Activated CD4-positive, alpha-beta T cell treated with anti-CD3 and anti-CD28 coated beads for 48 hours (primary cell): ENCODE measurements at regions not wholly inside any gene's neighbourhood (a gene's known extent, or its start where the extent isn't known, plus 50 kb on each side); places are given as distances from the start of the nearest gene placed in this dataset.

Experiments
- DNase-seq: peaks from one replicate; pipeline ENCODE4 v3.0.0-alpha.2; 2020

DNA sequence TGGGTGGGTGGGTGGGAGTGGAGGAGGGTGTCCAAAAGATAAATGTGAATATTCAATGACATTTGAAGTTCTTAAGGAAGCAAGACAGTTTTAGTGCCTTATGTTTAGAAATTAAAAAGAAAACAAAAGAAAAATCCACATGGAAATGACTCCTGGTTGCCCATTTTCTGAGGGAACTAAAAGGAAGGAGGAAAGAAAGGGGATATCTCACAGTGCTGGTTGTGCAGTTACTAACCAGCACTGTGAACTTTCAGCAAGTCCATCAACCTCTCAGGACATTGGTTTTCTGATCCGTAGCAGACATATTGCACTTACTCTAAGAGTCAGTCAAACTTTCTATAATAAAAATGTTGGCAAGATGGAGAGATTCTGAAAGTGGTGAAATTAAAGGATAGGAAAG lies 431.0 kb upstream of the CLINT1 start:
- DNase-seq: no peak

DNA sequence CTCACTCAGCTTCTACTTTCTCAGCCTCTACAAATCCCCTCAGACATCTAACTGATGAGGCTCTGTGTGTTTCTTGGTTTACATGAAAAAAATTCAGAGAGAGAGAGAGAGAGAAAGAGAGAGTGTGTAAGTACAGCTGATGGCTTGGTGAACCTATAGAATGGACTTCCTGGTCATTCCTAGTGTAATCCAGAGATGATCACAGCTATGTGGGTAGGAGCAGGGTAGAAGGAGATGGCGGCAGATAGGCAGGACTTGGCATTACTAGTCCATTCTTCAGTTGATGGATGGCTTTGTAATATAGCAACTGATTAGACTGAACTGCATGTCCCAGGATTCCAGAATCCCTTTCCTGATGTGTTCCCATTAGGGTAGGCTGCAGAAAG lies 429.3 kb upstream of the CLINT1 start:
- no peak for DNase-seq

DNA sequence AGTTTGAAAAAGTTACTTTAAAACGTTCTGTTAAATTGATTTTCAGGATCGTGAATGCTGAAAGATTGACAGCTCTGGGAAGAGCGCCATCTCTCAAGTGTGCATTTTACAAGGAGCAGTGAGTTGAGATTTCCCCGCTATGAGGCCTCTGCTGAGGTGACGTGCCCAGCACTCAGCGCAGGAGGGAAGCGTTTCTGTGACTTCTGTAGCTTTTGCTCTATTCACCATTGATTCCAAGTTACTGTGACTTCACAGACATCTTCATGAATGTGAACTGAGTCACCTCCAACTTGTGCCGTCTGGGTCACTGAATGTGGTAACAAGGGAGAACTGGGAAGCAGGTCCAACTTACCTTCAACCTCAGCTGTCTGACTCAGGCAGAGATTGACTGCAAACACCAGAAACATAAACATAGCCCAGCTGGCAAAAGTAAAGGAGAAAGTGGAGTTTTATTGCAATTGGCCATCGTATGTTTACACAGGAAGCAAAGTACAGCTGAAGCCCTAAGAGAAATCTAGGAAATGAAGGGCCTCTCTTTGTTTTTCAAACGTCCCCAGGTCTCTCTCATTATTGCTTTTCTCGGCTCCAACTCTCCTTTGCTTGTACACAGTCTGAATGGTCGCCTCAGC lies 428.8 kb upstream of the CLINT1 start:
- no peak for DNase-seq

DNA sequence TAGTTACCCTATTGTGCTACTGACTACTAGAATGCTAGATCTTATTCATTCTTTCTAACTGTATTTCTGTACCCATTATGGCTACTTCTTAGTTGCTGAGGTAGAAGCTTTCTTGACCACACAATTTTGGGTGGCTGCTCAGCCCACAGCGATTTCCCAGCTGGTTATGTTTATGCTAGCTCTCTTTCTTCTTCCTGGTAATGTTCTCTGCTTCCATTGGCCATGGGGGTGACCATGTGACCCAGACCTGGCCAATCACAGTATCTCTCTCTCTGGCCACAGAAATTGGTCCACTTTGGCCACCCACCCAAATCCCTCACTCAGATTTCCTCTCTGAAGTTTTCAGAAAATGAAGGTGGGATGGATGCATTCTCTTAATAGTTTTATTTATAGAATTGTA lies 427.9 kb upstream of the CLINT1 start:
- no peak for DNase-seq

DNA sequence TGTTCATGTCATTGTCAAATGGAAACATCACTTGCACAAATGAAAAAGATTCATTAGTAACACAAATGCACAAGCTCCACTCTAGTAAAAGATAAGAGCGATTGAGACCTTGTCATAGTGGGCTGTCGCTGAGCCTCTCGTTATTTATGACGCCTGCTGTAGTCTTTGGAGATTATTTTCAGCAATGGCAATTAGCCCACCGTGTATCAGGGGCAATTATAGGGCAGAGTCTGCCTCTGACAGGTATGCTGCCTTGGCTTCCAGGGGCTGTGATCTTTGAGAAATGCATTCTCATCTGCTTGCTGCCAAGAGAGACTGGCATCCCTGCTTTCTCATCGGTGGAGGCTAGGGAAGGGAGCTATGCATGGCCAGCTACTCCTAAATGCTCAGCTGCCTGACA lies 426.8 kb upstream of the CLINT1 start:
- no peak for DNase-seq

DNA sequence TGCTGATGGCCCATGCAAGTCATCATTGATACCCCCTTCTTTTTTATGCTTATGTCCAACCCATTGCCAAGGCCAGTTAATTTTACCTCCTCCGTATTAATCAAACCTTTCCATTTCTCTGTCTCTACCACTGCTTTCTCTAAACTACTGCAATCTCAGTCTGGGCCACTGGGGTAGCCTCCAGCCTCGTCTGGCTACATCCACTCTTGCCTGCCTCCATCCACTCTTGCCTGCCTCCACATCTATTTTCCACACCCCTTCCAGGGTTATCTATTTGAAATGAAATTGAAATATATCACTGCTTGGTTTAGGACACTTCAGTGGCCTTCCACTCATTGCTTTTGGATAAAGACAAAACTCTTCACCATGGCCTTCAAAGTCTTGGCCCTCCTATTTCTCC lies 425.3 kb upstream of the CLINT1 start:
- DNase-seq: no peak

DNA sequence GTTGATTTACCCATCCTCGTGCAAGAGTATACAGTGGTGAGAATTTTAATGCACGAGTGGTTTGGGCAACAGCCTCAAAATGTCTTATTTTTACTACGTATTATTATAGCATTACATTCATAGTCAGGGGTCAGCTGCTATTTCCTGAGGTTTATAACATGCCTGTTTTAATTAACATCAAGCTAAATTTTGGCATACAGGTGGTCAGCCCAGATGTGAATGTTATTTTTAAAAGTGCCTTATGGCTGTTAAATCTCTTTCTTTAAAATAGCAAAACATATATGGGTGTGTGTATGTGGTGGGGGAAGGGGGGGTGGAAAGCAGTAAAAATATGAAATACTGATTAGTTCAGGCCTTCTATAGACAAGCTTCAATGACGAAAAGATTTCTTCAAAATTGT lies 424.5 kb upstream of the CLINT1 start:
- DNase-seq: no peak

DNA sequence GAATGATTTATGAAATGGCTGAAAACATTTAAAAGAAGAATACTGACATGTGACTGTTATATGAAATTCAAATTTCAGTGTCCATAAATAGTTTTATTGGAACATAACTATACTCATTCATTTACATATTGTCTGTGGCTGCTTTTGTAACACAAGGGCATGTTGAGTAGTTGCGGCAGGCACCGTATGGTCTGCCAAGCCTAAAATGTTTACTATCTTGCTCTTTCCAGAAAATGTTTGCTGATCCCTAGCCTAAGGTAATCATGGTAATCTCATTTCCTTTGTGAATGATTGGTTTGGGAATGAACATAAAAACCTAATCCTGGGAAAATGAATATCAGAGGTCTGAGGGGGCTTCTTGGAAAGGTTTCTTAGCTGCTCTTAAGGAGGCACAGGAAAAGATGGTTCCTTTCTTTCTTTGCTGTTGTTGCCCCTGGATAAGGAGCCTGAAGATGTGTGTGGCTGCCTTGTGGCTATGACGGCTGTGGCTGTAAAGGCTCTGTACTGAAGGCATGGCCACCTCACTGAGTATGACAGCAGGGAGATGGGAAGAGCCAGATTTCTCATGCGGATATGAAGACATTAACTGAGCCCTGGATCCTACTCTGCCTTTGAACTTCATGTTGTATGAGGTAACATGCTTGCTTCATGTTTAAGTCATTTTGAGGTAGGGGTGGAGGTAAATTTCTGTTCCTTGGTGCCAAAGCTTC lies 419.4 kb upstream of the CLINT1 start:
- no peak for DNase-seq

DNA sequence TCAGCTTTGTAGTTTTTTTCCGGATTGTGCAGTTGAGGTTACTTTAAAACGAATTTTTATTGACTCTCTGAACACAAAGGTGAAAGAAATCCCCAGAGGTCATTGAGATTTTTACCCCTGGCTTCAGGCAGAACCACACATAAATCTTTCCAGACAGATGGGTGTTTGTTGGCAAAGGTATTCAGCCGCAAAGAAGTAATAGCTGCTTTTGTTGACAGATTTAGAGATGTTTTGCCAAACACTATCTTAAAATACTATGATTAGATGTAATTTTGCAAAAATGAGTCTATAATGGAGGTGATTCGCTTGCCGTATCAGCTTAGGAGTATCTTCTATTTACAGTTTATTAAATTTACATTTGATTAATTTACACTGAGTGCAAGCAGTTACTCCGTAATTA lies 418.3 kb upstream of the CLINT1 start:
- DNase-seq: no peak

DNA sequence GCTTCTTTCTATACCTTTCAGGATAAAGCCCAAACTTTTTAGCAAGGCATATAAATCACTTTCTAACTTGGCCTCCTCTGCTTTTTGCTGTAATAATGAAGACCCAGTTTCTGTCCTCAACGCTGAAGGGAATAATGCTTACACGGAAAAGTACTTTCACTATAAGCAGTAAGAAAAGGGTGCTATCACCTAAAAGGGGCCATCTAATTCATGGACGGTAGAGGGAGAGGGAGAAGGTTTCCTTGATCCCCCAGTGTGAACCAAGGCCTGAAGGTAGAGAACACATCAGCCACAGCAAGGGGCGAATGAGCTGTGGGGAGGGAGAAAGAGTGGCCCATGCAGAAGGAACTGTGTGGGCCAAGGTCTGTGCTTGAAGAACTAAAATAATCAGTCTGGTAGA lies 417.7 kb upstream of the CLINT1 start:
- DNase-seq: no peak

DNA sequence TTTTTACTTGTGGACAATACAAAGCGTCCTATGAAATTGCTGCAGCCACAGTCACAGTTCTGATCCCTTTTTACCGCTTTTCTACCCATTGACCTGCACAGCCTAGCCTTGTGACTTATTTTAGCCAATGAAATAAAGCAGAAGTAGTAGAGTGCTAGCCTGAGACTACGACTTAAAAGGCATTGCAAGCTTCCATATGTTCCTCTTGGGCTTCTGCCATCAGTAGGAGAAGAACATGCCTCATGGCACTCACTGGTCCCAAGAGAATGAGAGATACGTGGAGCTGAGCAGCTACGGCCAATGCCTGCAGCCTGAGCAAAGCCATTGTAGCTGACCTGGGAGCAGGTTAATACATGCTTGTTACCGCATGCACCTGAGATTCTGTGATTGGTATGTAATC lies 416.6 kb upstream of the CLINT1 start:
- DNase-seq: no peak

DNA sequence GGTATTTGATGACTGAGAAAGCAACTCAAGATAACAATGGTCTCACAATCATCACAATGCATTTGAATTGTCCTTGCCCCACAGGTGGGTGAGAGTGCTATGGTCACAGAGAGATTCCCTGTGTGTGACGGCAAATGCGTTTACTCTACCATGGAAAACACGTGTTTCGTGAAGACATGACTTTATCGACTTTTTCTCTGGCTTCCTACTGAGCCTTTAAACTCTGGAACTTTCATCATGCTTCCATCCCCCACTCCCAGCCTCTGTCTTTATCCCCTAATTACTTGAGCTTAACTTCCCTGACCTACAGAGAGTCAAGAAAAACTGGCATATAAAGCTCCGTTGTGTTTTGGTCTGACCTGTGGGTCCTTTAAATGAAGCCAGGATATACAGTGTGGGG lies 414.1 kb upstream of the CLINT1 start:
- DNase-seq: no peak

DNA sequence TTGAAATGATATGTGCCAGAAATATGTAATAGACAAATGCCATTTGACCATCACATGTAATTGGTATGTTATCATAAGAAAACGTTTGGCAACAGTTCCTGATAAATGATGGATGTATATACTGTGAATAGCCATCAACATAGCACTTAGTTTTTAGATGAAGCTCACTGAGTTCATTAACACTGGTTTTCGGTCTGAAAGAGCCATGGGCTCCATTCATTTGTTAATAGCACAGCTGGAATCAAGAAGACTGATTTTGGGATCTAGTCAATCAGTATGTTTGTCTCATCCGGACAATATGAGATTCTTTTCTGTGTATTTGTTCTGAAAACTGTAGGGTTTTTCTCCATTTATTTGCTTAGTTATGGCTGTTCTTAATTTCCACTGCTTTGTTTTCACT lies 413.5 kb upstream of the CLINT1 start:
- DNase-seq: no peak

DNA sequence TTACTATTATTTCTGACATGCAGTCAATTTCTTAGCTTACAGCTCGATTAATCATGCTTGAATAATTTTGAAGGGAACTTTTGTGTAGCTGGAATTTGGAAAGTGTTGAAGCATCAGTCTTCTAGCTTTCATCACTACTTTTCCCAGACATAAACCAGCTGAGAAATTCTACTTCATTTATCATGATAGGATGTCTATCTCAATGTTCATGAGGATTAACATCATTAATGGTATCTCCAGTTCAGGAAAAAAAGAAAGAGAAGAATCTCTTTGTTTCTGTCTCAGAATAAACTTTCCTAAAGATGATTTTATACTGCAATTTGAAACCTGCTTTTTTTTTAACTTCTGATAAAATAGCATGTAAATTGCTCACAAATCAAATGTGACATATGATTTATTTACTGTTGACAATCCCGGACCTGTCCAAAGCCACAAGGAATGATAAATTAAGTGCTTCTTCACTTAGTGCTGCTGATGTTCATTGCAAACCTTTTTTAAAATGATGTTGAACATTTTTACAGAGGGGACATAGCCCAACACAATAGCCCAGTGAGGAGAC lies 412.1 kb upstream of the CLINT1 start:
- no peak for DNase-seq

DNA sequence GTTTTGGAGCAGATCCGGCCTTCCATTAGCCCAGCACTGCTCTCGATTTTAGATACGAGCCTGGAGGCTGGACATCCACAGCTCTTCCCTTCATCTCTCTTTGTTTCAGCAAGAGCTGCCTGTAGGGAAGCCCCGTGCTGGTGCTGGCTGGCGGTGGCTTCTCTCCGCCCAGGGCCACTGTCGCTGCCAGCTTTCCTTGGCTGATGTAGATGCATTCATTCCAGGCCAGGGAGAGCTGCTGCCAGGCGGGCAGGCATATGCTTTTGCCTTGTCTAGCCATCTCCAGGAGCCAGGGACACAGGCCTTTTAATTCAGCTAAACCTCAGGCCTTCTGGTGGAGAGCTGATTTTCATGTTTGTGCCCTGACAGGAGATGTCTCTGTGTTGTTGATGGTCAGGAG lies 409.3 kb upstream of the CLINT1 start:
- DNase-seq: no peak

DNA sequence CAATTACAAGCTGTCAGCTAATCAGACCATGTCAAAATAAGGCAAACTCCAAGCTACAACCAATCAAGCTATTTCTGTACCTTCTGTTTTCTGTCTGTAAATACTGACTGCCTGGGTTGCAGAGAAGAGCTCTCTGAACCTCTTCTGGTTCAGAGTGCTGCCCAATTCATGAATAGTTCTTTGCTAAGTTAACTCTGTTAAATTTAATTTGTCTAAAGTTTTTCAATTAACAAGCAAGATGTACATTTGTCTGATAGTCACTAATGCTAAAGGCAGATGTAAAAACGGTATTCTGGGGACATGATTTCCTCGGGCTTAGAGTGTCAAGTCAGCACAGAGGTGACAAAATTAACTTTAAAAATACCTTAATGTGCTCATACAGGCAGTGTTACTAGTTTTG lies 408.3 kb upstream of the CLINT1 start:
- no peak for DNase-seq

DNA sequence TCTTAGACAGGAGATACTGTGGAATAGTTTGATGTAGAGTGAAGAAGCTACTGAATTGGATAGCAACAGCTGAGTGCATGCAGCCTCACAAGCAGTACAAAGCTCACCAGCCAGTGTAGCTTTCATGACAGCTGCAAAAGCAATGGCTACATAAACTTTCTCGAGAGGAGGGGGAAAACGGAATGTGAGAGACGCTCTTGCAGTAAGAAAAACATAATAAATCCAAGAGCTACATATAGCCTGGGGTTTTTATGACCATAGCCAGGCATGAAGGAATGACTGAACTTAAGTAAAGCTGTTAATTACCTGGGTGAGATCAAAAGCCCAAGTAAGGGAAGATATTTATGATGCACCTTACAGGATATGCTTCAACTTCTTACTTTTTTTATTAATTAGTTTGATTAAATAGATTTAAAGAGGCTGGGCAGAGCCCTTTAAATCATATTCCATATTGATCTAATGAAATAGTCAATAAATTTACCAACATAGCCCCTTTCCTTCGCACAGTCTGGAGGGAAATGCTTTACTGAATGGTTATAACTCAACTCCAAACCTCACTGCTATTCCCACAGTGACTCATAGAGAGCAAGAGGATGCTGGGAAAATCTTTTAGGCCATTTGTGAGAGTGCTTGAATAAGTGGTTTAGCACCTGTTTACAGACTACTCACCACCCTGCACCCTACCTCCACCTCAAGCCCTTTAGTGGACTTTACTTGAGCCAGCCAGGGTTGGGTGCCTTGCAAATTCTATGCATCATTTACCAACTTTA lies 407.2 kb upstream of the CLINT1 start:
- no peak for DNase-seq

DNA sequence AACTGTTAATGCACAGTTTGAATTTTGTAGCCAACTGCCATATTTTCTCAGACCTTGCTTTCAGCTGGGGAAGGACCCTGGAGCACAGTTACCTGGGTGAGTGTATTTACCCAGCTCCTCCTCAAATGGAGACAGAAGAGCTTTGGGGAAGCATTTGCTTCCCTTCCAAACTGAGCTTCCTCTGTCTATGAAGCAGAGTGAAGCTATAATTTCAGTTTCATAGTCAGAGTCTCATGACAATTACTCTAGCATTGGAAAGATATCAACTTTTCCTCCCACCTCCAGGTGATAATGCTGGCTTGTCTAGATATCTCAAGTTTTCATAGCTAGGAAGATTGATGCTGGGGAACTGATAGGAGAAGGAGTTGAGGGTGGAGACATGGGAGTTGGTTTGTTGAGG lies 406.4 kb upstream of the CLINT1 start:
- DNase-seq: no peak

DNA sequence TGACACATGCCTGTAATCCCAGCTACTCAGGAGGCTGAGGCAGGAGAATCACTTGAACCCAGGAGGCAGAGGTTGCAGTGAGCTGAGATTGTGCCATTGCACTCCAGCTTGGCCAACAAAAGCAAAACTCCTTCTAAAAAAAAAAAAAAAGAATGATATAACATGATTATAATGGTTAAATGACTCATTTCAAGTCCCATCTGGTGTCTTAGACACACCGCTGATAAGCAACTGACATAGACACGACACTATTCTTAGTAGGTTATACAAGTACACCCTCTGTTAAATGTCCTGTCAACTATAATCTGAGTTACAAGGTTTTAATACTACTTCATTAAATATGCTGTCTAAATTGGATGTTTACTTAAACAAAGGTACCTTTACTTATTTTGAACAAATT lies 405.3 kb upstream of the CLINT1 start:
- DNase-seq: no peak

DNA sequence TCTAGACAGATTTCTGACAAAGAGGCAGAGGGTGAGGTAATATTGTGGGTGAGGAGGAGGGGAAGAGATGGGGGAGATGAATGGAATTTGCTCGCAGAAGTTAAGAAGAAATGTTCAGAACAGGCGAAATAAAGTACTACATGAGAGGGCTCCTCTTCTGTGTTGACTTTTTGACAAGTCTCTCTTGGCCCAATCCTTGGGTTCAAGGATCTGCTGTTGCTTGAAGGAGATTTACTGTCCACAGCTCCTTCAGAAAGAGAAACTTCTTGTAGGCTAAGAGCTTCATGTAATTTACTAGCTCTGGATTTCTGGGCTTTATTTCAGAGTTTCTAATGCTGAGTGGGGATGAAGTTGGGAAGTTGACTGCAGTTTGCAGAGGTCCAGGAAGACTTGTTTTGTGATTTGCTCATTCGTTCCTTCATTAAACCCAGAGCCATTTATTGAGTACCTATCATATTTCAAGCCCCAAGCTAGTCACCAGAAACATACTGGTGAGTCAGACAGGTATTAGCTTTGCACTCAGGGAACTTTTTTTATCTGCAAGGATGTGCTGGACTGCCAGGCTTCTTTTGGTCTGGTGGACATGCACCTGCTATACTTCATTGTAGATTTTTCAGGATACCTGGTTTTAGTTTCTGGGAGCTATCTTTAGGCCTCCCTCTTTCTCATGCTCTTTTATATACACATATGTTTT lies 402.9 kb upstream of the CLINT1 start:
- no peak for DNase-seq

DNA sequence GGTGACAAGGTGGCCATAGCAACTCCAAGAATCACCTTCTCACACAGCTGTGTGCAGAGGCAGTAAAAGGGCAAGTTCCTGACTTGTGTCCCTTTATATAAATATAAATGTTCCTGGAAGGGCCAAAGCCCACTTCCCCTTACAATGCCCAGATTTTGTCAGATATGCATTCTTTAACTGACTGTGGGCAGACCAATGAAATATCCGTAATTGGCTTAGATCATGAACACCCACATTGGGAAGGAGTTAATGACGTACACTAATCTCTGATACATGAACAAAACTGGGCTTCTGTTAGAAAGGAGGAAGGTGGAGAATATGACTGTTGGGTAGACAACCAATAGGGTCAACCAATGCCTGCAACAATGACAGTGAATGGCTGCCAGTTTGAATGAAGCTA lies 397.2 kb upstream of the CLINT1 start:
- DNase-seq: no peak

DNA sequence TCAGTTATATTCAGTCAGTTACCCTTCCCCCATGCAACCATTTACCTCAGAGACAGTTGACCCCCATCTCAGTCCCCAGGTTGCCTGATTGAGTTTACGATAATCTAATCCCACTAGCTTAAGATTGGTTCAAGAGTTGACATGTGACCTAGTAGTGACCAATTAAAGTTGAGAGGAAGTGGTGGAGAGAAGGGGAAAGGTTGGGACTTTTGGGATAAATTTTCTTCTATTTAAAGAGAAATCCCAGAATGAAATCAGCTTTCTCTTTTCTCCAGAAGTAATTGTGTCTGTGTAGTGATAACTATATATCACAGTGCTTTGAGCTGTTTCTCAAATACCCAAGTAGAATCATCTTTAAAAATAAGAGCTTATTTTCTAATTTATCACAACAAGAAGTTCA lies 396.7 kb upstream of the CLINT1 start:
- DNase-seq: no peak

DNA sequence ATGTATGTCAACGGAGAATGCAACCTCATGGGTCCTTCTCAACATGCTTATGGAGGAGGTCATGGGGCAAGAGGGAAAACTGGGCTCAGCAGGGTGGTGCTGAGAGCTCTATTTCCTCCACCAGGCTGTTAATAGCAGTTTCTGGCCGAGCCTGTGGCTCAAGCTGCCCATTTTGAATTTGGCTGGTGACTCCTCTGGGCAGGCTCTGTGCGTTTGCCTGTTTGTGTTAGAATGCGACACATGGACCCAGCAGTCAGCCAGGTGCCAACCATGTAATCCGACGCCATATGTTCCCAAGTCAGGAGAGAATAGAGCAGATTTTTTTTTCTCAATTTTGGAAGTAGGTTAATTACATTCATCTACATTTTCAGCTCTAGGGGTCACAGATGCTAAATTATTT lies 387.7 kb upstream of the CLINT1 start:
- no peak for DNase-seq

DNA sequence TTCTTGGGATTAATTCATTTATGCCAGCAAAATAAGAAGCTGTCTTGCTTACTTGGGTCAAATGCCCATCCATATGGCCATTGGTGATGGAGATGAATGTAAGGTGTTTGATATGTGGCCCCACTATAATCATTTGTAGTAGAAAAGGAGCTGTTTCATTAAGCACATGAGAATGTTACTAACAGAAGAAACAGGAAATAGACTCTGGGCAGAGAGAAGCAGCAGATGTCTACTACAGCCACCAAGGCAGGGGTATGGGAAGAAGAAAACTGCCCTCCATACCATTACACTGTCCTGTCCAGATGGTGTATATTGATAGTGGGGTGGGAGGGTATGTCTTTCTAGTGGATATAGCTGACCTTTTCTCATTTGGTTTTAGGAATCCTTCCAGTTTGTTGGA lies 386.6 kb upstream of the CLINT1 start:
- DNase-seq: no peak
